Gastroesophageal sphincter (tissue), 4 donors: ENCODE measurements at regions not wholly inside any gene's neighbourhood (a gene's known extent, or its start where the extent isn't known, plus 50 kb on each side); places are given as distances from the start of the nearest gene placed in this dataset.

Experiments
- ATAC-seq: fragments of 150-250 bp; one replicate; pipeline ENCODE4 v1.9.1; 2016; ENCODE audit warnings: mild to moderate bottlenecking, moderate library complexity
- H3K27ac ChIP-seq, 4 donors: fragments of 200-600 bp; sonication (generic) in 3 of 4; 1 replicate in 3 of 4; 2 replicates in 1 of 4; pipeline ENCODE4 v1.5.1; 2016 to 2019
- H3K27me3 ChIP-seq: fragments of 200-600 bp; sonication (generic); one replicate; pipeline ENCODE4 v1.5.1; 2019
- H3K36me3 ChIP-seq, 2 donors: fragments of 200-600 bp; sonication (generic); one replicate each; pipeline ENCODE4 v1.5.1; 2019; ENCODE audit warnings: control low read depth in 1 of 2
- H3K4me1 ChIP-seq, 3 donors: fragments of 200-600 bp; sonication (generic); 1 replicate in 2 of 3; 2 replicates in 1 of 3; pipeline ENCODE4 v1.5.1; 2016 to 2019; ENCODE audit warnings: control low read depth in 2 of 3
- H3K4me3 ChIP-seq, 2 donors: fragments of 200-600 bp; sonication (generic); one replicate each; pipeline ENCODE4 v1.5.1; 2019; ENCODE audit warnings: mild to moderate bottlenecking in 1 of 2, moderate library complexity in 1 of 2
- H3K9me3 ChIP-seq, 3 donors: fragments of 200-600 bp; sonication (generic); one replicate each; pipeline ENCODE4 v1.5.1; 2017 to 2019; ENCODE audit warnings: control low read depth in 2 of 3
- CTCF ChIP-seq, 4 experiments: fragments of 200-600 bp in 2 of 4; fragments of 450-650 bp in 2 of 4; sonication (generic) in 1 of 4; IDR thresholded peaks; one replicate each; pipeline ENCODE4 v1.5.1; 2017 to 2019; ENCODE audit warnings: antibody characterized with exemption in 4 of 4, mild to moderate bottlenecking in 2 of 4, moderate library complexity in 2 of 4
- EP300 ChIP-seq: sonication (generic); formaldehyde crosslinking; IDR thresholded peaks from one replicate; pipeline ENCODE4 v1.6.1; 2017; ENCODE audit warnings: antibody characterized with exemption, mild to moderate bottlenecking
- POLR2A ChIP-seq, 2 donors: fragments of 450-650 bp; IDR thresholded peaks; one replicate each; pipeline ENCODE4 v1.6.1; 2017; ENCODE audit warnings: antibody characterized with exemption in 2 of 2, mild to moderate bottlenecking in 2 of 2, moderate library complexity in 1 of 2
- POLR2AphosphoS5 ChIP-seq: sonication (generic); formaldehyde crosslinking; IDR thresholded peaks from one replicate; pipeline ENCODE4 v1.6.1; 2017; ENCODE audit warnings: antibody characterized with exemption
- WGBS, 2 donors: methylation state at CpG; one replicate each; pipeline ENCODE4 v1.1.5; 2018; ENCODE audit warnings: low coverage in 1 of 2; 5-methylcytosine and 5-hydroxymethylcytosine counted together

GRCh38 chr17:77442976-77443747 lies 302.4 kb downstream of the SEC14L1 start:
- no peak overlapping the region for H3K4me3 ChIP-seq
- no peaks in the 10 kb centered on the region for H3K36me3 ChIP-seq
- WGBS, 2 donors = 47 to 71% methylated on average over 9 to 10 of the region's 10 CpGs
- no peaks in the 10 kb centered on the region for H3K9me3 ChIP-seq
- peak overlapping the region in 3 of 4 donors; percentile 51 to 82 (median 75) for H3K27ac ChIP-seq
- no peaks in the 10 kb centered on the region for H3K27me3 ChIP-seq
- TF ChIP-seq POLR2AphosphoS5 = no peak
- no peak for TF ChIP-seq CTCF (IDR thresholded peaks at IDR 0.05)
- TF ChIP-seq POLR2A (IDR thresholded peaks at IDR 0.05) = no peak
- TF ChIP-seq EP300 = no peak
- ATAC-seq = no peak
- H3K4me1 ChIP-seq = peaks cover 4 to 100% (median 68%) of the 10 kb centered on the region in 3 donors

- peaks cover 4 to 100% (median 62%) of the 10 kb centered on the region in 3 donors for H3K4me1 ChIP-seq
- ATAC-seq = no peak
- no peaks in the 10 kb centered on the region for H3K9me3 ChIP-seq
- TF ChIP-seq POLR2AphosphoS5 (no peak), EP300 (no peak), POLR2A (IDR thresholded peaks at IDR 0.05) (no peak), CTCF (IDR thresholded peaks at IDR 0.05) (no peak)
- peak overlapping the region in 3 of 4 donors; percentile 75 to 82 (median 78) for H3K27ac ChIP-seq
- no peaks in the 10 kb centered on the region for H3K27me3 ChIP-seq
- no peaks in the 10 kb centered on the region for H3K36me3 ChIP-seq
- WGBS, 2 donors = 79 to 80% methylated on average over 6 to 8 of the region's 8 CpGs
- no peak overlapping the region for H3K4me3 ChIP-seq
Measured at GRCh38 chr17:77443748-77444260, 303.0 kb downstream of the SEC14L1 start.

- H3K4me1 ChIP-seq = peaks cover 4 to 100% (median 60%) of the 10 kb centered on the region in 3 donors
- ATAC-seq = peak; percentile 48
- H3K9me3 ChIP-seq = no peaks in the 10 kb centered on the region
- TF ChIP-seq POLR2A (IDR thresholded peaks at IDR 0.05) (no peak), POLR2AphosphoS5 (peak; percentile 56)
- no peaks in the 10 kb centered on the region for H3K27me3 ChIP-seq
- peak overlapping the region; percentile 26 to 82 (median 76) for H3K27ac ChIP-seq
- WGBS, 2 donors = 3 to 11% methylated on average over 8 to 9 of the region's 9 CpGs
- no peaks in the 10 kb centered on the region for H3K36me3 ChIP-seq
- H3K4me3 ChIP-seq = no peak overlapping the region
Measured at GRCh38 chr17:77444628-77444983, 303.8 kb downstream of the SEC14L1 start.

GRCh38 chr17:77444984-77445759 lies 304.4 kb downstream of the SEC14L1 start:
- 0 to 33% methylated on average over 1 to 12 of the region's 15 CpGs for WGBS, 2 donors
- ATAC-seq = peak; percentile 69
- no peaks in the 10 kb centered on the region for H3K27me3 ChIP-seq
- H3K4me3 ChIP-seq = no peak overlapping the region
- H3K4me1 ChIP-seq = peaks cover 4 to 100% (median 60%) of the 10 kb centered on the region in 3 donors
- H3K9me3 ChIP-seq = no peaks in the 10 kb centered on the region
- peak overlapping the region; percentile 26 to 82 (median 76) for H3K27ac ChIP-seq
- TF ChIP-seq POLR2A (IDR thresholded peaks at IDR 0.05) (no peak), POLR2AphosphoS5 (peak; percentile 40), CTCF (IDR thresholded peaks at IDR 0.05) (no peak), EP300 (no peak)
- no peaks in the 10 kb centered on the region for H3K36me3 ChIP-seq

- H3K4me3 ChIP-seq = no peak overlapping the region
- 86 to 90% methylated on average over 4 to 10 of the region's 16 CpGs for WGBS, 2 donors
- H3K27me3 ChIP-seq = no peaks in the 10 kb centered on the region
- no peaks in the 10 kb centered on the region for H3K9me3 ChIP-seq
- no peak for ATAC-seq
- peak overlapping the region in 3 of 4 donors; percentile 75 to 82 (median 78) for H3K27ac ChIP-seq
- peaks cover 7 to 100% (median 60%) of the 10 kb centered on the region in 3 donors for H3K4me1 ChIP-seq
- no peaks in the 10 kb centered on the region for H3K36me3 ChIP-seq
- TF ChIP-seq CTCF (IDR thresholded peaks at IDR 0.05) (no peak), EP300 (no peak), POLR2A (IDR thresholded peaks at IDR 0.05) (no peak), POLR2AphosphoS5 (no peak)
Measured at GRCh38 chr17:77445760-77446532, 305.2 kb downstream of the SEC14L1 start.
